Activated naive CD8-positive, alpha-beta T cell treated with anti-CD3 and anti-CD28 coated beads, Interleukin-2, amount 10 ng/mL, durations not matched to agents 7 days and 5 days (primary cell): ENCODE measurements at regions not wholly inside any gene's neighbourhood (a gene's known extent, or its start where the extent isn't known, plus 50 kb on each side); places are given as distances from the start of the nearest gene placed in this dataset.

Experiments
- ATAC-seq: fragments of 150-1000 bp; cut with Tn5 transposase; one replicate; pipeline ENCODE4 v1.10.0; 2021; ENCODE audit warnings: low read depth, moderate library complexity
- POLR2A ChIA-PET: fragments of 350-600 bp; sonication (Branson Sonifier 250); formaldehyde crosslinking; loops from one replicate; lab custom pipeline; 2021; ENCODE audit warnings: antibody characterized with exemption; lab: Charles Lee
- DNase-seq: peaks from one replicate; pipeline ENCODE4 v3.0.0; 2021
- H3K27ac Mint-ChIP-seq: one replicate; pipeline ENCODE4 v1.8.0; 2022; ENCODE audit warnings: mild to moderate bottlenecking, mixed read lengths
- H3K27me3 Mint-ChIP-seq: one replicate; pipeline ENCODE4 v1.8.0; 2022; ENCODE audit warnings: mild to moderate bottlenecking, moderate library complexity, mixed read lengths
- H3K36me3 Mint-ChIP-seq: one replicate; pipeline ENCODE4 v1.8.0; 2021; ENCODE audit warnings: mild to moderate bottlenecking, mixed read lengths
- H3K4me1 Mint-ChIP-seq: one replicate; pipeline ENCODE4 v1.8.0; 2021; ENCODE audit warnings: mixed read lengths
- H3K4me3 Mint-ChIP-seq: one replicate; pipeline ENCODE4 v1.8.0; 2022; ENCODE audit warnings: mild to moderate bottlenecking, moderate library complexity, mixed read lengths
- H3K9me3 Mint-ChIP-seq: one replicate; pipeline ENCODE4 v1.8.0; 2021; ENCODE audit warnings: mixed read lengths

DNA sequence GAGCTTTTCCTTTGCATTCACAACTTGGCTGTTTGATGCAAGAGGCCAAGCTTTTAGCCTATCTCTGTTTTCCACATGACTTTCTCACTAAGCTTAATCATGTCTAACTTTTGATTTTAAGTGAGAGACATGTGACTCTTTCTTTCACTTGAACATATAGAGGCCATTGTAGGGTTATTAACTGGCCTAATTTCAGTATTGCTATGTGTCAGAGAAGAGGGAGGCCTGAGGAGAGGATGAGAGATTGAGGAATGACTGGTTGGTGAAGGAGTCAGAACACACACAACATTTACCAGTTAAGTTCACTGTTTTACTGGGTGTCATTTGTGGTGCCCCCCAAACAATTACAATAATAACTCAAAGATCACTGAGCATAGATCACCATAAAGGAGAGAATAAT, 193.5 kb downstream of the CYYR1 start:
- ATAC-seq (no peak), DNase-seq (no peak)
- Mint-ChIP-seq H3K9me3 (no peaks in the 10 kb centered on the region), H3K4me3 (no peak overlapping the region), H3K27me3 (no peaks in the 10 kb centered on the region), H3K27ac (no peak overlapping the region), H3K4me1 (no peaks in the 10 kb centered on the region), H3K36me3 (no peaks in the 10 kb centered on the region)
- POLR2A ChIA-PET, result no interaction called here

DNA sequence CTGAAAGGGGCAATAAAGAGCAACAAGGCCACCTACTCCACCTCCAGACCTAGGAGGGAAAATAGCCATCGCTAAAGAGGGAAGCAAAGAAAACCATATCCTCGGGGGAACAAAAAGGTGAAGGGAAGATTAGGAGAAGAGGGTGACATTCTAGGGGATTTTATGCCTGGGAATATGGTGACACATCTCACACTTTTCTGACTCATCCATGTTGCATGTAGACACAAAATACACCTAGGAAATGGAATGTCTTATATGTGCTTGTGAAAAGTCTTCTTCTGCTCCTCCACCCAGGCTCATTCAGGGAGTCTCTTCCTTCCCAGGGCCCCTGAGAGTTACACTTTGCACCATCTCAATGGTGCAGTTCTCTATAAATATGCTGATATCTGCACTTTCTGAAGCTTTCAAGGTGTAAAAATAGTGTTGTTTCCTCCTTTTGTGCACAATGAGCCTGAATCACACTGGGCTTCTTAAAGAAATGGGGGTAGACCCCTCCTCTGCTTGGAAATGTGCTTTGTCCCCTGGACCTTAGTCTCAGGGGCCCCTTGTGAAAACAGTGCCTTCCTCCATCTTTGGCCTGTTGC, 195.9 kb downstream of the CYYR1 start:
- Mint-ChIP-seq H3K27me3 (no peaks in the 10 kb centered on the region), H3K4me1 (no peaks in the 10 kb centered on the region), H3K27ac (no peak overlapping the region), H3K9me3 (no peaks in the 10 kb centered on the region), H3K4me3 (no peak overlapping the region), H3K36me3 (no peaks in the 10 kb centered on the region)
- POLR2A ChIA-PET, result no interaction called here
- no peak for DNase-seq
- ATAC-seq, result no peak

DNA sequence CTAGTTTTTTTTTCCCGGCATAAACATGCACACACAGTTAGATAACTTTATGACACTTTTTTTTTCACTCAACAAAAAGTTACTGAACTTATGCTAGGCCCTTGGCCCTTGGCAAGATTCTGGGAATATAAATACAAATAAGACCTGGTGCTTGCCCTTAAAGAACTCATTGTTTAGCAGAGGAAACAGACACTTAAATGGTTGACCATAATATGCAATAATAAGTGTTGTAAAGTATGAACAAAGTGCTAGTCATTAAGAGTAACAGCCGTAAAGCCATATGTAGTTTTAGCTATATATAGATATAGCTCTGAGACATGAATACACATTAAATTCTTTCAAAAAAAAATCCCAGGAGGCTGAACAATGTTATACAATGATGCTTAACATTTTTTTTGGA, 198.3 kb downstream of the CYYR1 start:
- Mint-ChIP-seq H3K9me3 (no peaks in the 10 kb centered on the region), H3K27me3 (no peaks in the 10 kb centered on the region), H3K36me3 (no peaks in the 10 kb centered on the region), H3K4me1 (no peaks in the 10 kb centered on the region), H3K4me3 (no peak overlapping the region), H3K27ac (no peak overlapping the region)
- no peak for ATAC-seq
- POLR2A ChIA-PET, result no interaction called here
- DNase-seq, result no peak

DNA sequence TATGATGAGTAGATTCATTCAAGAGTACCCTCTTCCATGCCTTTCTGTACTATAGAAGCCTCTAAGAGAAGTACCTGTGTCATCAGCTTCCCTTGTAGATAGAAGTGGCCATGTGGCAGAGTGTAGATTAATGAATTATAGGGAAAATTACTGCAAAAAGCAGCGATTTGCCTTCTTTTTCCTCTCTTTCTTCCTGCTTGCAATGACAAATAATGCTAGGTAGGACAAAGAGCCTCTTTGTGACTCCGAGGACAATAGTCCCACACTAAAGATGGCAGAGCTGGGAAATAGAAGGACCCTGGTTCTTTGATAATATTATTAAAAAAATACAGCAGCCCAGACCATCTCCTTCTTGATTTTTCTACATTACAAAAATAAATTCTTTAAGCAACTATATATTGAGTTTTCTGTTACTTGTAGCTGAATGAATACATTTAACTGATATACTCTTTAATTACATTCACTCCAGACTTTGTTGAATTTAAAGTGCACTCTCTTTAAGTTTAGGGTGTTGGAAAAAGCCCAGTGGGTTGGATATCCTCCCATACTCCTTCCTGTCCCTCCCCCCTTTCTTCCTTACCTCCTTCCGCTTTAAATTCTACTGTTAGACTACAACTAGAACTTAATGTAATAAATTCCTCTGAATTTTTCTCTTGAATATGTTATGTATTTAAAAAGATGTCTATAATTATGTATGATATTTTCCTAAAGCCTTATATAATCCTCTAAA, 198.2 kb upstream of the APP start:
- H3K27ac Mint-ChIP-seq, result no peak overlapping the region
- no peaks in the 10 kb centered on the region for H3K27me3 Mint-ChIP-seq
- H3K4me3 Mint-ChIP-seq, result no peak overlapping the region
- POLR2A ChIA-PET, result no interaction called here
- ATAC-seq (no peak), DNase-seq (no peak)
- H3K36me3 Mint-ChIP-seq, result no peaks in the 10 kb centered on the region
- peaks cover 2% of the 10 kb centered on the region for H3K9me3 Mint-ChIP-seq
- no peaks in the 10 kb centered on the region for H3K4me1 Mint-ChIP-seq

DNA sequence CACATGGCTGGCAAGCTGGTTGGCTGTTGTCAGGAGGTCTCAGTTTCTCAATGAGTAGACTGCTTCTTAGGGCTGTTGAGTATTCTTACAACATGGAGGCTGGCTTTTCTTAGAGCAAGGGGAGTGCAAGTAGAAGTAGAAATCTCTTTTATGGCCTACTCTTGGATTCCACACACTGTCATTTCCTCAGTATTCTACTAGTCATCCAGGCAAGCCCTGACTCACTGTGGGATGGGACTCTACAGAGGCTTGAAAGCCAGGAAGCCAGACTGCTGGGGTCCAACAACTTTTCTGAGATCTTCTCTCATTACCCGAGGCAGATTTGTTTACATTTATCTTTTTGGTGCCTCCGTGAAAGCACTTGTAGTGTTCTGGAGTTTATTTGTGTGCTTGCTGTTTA, 196.2 kb upstream of the APP start:
- no peak for DNase-seq
- no peak overlapping the region for H3K27ac Mint-ChIP-seq
- POLR2A ChIA-PET, result no interaction called here
- no peak overlapping the region for H3K4me3 Mint-ChIP-seq
- ATAC-seq, result no peak
- peaks cover 2% of the 10 kb centered on the region for H3K9me3 Mint-ChIP-seq
- no peaks in the 10 kb centered on the region for H3K36me3 Mint-ChIP-seq
- H3K27me3 Mint-ChIP-seq, result no peaks in the 10 kb centered on the region
- H3K4me1 Mint-ChIP-seq, result no peaks in the 10 kb centered on the region

DNA sequence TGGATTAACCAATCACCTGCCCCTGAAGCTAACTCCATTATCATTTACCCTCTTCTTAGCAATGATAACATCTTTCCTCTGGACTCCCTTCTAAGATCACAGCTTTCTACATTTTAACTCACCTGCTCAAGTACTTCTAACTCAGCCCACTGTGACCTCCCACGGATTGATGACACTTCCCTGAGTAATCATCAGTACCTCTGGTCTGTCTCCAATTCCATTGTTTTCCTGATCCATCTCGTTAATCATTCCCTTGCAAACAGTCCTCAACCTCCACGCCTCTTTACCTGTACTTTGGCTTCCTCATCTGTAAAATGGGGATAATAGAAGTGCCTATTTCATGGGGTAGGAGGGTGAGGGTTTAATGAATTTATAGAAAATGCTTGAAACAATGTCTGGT, 195.3 kb upstream of the APP start:
- Mint-ChIP-seq H3K4me3 (no peak overlapping the region), H3K27ac (no peak overlapping the region), H3K9me3 (peaks cover 2% of the 10 kb centered on the region), H3K4me1 (no peaks in the 10 kb centered on the region), H3K36me3 (no peaks in the 10 kb centered on the region), H3K27me3 (no peaks in the 10 kb centered on the region)
- ATAC-seq (no peak), DNase-seq (no peak)
- POLR2A ChIA-PET, result no interaction called here

DNA sequence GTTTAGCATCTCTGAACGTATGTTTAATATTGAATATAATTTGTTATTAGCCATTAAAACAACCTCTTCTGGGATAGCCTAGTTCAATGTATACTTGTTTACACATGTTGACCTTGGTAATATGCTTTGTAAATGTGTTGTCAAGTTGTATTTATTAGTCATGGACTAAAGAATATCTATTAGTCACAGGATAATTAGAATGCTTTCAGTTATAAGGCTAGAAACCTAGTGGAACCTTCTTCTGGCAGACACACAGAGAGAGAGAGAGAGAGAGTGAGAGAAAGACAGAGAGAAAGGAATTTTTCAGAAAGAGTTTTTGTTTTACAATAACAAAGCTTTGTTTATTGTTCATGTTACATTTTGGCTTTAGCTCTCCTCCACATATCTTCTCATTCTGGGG, 181.1 kb upstream of the APP start:
- no peak overlapping the region for H3K27ac Mint-ChIP-seq
- no peak overlapping the region for H3K4me3 Mint-ChIP-seq
- H3K4me1 Mint-ChIP-seq, result no peaks in the 10 kb centered on the region
- H3K9me3 Mint-ChIP-seq, result peaks cover 1% of the 10 kb centered on the region
- no peaks in the 10 kb centered on the region for H3K36me3 Mint-ChIP-seq
- DNase-seq (no peak), ATAC-seq (no peak)
- POLR2A ChIA-PET, result no interaction called here
- no peaks in the 10 kb centered on the region for H3K27me3 Mint-ChIP-seq

DNA sequence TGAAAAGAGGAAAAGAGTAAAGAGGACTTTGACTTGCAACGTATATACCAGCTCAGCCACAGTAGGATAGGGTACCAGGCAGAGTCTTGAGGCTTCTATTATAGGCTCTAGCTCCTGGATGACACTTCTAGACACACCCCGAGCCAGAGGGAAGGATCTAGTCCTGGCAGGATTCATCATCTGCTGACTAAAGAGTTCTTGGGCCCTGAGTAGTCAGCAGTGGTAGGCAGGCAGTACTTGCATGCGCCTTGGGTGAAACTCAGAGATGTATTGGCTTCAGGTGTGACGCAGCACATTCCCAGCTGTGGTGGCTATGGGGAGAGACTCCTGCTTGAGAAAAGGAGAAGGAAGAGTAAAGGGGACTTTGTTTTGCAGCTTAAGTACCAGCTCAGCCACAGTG, 162.3 kb upstream of the APP start:
- Mint-ChIP-seq H3K9me3 (no peaks in the 10 kb centered on the region), H3K27ac (no peak overlapping the region), H3K27me3 (peaks cover 2% of the 10 kb centered on the region), H3K36me3 (no peaks in the 10 kb centered on the region), H3K4me1 (no peaks in the 10 kb centered on the region), H3K4me3 (no peak overlapping the region)
- POLR2A ChIA-PET, result no interaction called here
- ATAC-seq, result no peak
- DNase-seq, result no peak

DNA sequence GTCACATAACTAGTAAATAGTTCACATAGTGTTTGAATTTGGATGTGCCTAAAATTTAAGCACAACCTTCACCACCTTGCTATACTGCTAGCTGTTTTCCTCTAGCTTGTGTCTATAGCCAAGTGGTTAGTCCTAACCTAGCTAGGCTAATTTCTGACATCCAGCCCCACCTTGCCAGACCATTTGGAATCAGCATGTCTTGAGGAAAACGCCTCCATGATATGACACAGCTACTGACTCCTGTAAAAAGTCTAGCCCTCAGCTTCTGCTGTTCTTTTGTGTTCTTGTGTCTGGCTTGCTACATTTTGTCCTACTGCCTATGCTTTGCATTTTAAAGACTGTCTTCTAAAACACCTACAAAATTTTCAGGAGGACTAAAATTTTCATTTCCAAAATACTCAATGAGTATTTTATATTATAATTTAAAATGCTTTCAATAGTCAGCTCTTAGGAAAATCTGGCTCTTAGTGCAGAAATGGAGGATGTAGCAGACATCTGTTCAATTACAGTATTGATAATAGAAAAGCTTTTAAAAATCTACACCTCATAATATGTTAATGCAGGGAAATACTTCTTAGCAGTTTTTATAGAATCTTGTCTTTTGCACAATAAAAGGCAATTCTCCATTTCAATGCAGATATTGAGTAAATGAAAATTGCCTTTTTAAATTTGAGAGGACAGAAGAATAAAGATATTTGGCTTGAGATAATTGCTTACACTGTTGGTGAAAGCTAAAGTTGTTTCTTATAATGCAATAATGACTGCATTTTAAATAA, 160.8 kb upstream of the APP start:
- no peaks in the 10 kb centered on the region for H3K9me3 Mint-ChIP-seq
- no peaks in the 10 kb centered on the region for H3K4me1 Mint-ChIP-seq
- no peaks in the 10 kb centered on the region for H3K36me3 Mint-ChIP-seq
- no peak overlapping the region for H3K4me3 Mint-ChIP-seq
- POLR2A ChIA-PET, result no interaction called here
- H3K27ac Mint-ChIP-seq, result no peak overlapping the region
- DNase-seq (no peak), ATAC-seq (no peak)
- H3K27me3 Mint-ChIP-seq, result peaks cover 2% of the 10 kb centered on the region

DNA sequence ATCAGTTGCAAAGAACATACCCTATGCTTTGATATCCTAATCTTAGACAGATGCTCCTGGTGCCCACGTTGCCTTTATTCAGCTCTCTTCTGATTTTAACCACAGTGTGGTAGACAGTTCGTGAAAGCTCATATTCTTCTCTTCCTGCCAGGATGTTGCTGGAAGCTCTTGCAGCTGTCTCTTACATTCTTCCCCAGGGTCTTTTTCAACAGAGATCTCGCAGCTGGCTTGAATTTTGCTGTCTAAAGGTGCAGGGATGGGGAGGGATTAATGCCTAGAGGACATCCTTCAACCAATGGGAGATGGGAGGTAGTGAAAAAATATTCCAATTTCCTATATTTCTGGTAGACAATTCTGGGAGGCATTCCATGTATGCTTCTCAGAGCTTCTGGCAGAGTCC, 150.0 kb upstream of the APP start:
- DNase-seq (no peak), ATAC-seq (no peak)
- no peaks in the 10 kb centered on the region for H3K36me3 Mint-ChIP-seq
- POLR2A ChIA-PET, result no interaction called here
- no peak overlapping the region for H3K27ac Mint-ChIP-seq
- H3K4me3 Mint-ChIP-seq, result no peak overlapping the region
- H3K4me1 Mint-ChIP-seq, result no peaks in the 10 kb centered on the region
- H3K27me3 Mint-ChIP-seq, result peaks cover 3% of the 10 kb centered on the region
- H3K9me3 Mint-ChIP-seq, result no peaks in the 10 kb centered on the region

DNA sequence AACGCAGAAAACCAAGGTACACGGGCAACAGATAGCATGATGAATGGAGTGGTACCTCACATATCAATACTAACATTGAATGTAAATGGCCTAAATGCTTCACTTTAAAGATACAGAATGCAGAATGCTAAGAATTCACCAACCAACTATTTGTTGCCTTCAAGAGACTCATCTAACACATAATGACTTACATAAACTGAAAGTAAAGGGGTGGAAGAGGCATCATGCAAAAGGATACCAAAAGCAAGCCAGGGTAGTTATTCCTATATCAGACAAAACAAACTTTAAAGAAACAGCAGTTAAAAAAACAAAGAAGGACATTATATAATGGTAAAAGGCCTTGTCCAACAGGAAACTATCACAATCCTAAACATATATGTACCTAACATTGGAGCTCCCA, 137.1 kb upstream of the APP start:
- Mint-ChIP-seq H3K9me3 (peaks cover 2% of the 10 kb centered on the region), H3K27ac (no peak overlapping the region), H3K27me3 (no peaks in the 10 kb centered on the region), H3K4me3 (no peak overlapping the region), H3K36me3 (no peaks in the 10 kb centered on the region), H3K4me1 (peaks cover 2% of the 10 kb centered on the region)
- POLR2A ChIA-PET, result no interaction called here
- DNase-seq (no peak), ATAC-seq (no peak)

DNA sequence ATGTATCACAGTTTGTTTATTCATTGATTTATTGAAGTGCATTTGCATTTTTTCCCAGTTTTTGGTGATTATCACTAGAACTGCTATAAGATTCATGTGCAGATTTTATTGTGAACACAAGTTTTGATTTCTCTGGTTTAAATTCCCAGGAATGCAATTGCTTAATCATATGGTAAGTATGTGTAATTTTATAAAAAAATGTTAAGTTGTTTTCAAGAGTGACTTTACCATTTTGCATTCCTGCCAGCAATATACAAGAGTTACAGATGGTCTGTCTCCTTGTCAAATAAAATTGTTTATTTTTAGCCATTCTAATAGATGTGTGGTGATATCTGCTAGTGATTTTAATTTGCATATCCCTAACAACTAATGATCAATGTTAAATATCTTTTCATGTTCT, 127.3 kb upstream of the APP start:
- H3K27me3 Mint-ChIP-seq, result no peaks in the 10 kb centered on the region
- DNase-seq, result no peak
- H3K9me3 Mint-ChIP-seq, result peaks cover 11% of the 10 kb centered on the region
- ATAC-seq, result no peak
- no peak overlapping the region for H3K4me3 Mint-ChIP-seq
- H3K27ac Mint-ChIP-seq, result no peak overlapping the region
- no peaks in the 10 kb centered on the region for H3K36me3 Mint-ChIP-seq
- H3K4me1 Mint-ChIP-seq, result no peaks in the 10 kb centered on the region
- POLR2A ChIA-PET, result no interaction called here

DNA sequence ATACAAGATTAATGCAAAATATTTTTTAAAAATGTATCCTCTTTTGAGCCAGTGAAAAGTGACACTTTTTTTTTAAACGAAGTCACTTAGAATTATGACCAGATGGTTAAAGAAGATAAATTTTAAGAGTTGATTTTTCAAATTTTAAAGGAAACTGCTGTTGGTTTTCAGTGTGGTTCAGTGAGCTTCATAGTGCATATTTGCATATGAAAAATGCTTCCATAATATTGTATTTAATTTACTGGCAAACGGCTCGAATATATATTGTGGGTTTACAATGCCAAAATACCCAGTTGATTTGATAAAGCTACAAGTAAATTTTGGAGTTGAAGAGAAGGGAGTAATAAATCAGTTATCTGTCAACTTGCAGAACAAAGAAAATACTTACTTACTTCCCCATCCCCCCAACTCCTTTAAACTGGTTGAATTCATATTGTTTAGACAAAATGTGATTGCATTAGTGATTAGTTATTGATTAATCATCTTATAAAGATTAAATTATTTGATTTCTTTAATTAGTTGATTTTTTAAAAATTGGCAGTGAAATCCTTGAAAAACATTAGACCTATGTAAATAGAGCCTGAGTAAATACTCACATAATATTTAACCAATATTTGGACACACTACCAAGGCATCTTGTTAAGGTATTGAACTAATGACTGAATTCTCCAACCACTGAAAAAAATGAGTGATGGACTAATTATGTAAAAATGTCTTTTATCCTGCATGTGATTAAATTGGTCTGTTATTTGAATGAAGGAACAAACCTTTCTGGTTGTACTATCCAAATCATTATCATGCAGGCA, 122.8 kb upstream of the APP start:
- POLR2A ChIA-PET, result no interaction called here
- Mint-ChIP-seq H3K36me3 (no peaks in the 10 kb centered on the region), H3K27me3 (no peaks in the 10 kb centered on the region), H3K27ac (no peak overlapping the region), H3K4me1 (no peaks in the 10 kb centered on the region), H3K4me3 (no peak overlapping the region), H3K9me3 (peaks cover 10% of the 10 kb centered on the region)
- ATAC-seq (no peak), DNase-seq (no peak)
